H9 (cell line): ENCODE measurements at regions not wholly inside any gene's neighbourhood (a gene's known extent, or its start where the extent isn't known, plus 50 kb on each side); places are given as distances from the start of the nearest gene placed in this dataset.
"Not testable (repeated sequence)": the region's sequence is repeated elsewhere in the genome, so short reads cannot be mapped to it uniquely, and the experiment has no call there.

ENCODE experiments used
- DNase-seq: peaks from one replicate; pipeline ENCODE4 v3.0.0-alpha.2; 2017
- H2AFZ ChIP-seq: one replicate; pipeline ENCODE4 v1.6.1; 2013; ENCODE audit warnings: mild to moderate bottlenecking, low read length, control low read depth, moderate library complexity
- H2AK5ac ChIP-seq: 2 replicates; pipeline ENCODE4 v1.6.1; 2013; ENCODE audit warnings: low read length, control low read depth, mixed read lengths; ENCODE audit not compliant: insufficient read length
- H2BK120ac ChIP-seq: one replicate; pipeline ENCODE4 v1.6.1; 2013; ENCODE audit warnings: low read depth, mild to moderate bottlenecking, low read length, control low read depth, inconsistent platforms; ENCODE audit not compliant: poor library complexity, severe bottlenecking
- H2BK12ac ChIP-seq: 2 replicates; pipeline ENCODE4 v1.6.1; 2013; ENCODE audit warnings: low read length, control low read depth, mixed read lengths, low read depth; ENCODE audit not compliant: insufficient read length
- H2BK15ac ChIP-seq: 2 replicates; pipeline ENCODE4 v1.6.1; 2013; ENCODE audit warnings: low read depth, low read length, control low read depth
- H2BK20ac ChIP-seq: one replicate; pipeline ENCODE4 v1.6.1; 2013; ENCODE audit warnings: low read depth, mild to moderate bottlenecking, low read length, control low read depth, inconsistent platforms; ENCODE audit not compliant: poor library complexity, severe bottlenecking
- H2BK5ac ChIP-seq: 2 replicates; pipeline ENCODE4 v1.6.1; 2013; ENCODE audit warnings: low read length, control low read depth, mixed read lengths; ENCODE audit not compliant: insufficient read length
- H3K14ac ChIP-seq: 2 replicates; pipeline ENCODE4 v1.6.1; 2013; ENCODE audit warnings: low read length, control low read depth; ENCODE audit not compliant: insufficient read depth
- H3K18ac ChIP-seq: 2 replicates; pipeline ENCODE4 v1.6.1; 2013; ENCODE audit warnings: low read depth, mild to moderate bottlenecking, mixed read lengths, low read length, control low read depth; ENCODE audit not compliant: insufficient read length
- H3K23ac ChIP-seq: 2 replicates; pipeline ENCODE4 v1.6.1; 2013; ENCODE audit warnings: low read length, control low read depth, mixed read lengths, low read depth; ENCODE audit not compliant: insufficient read length
- H3K23me2 ChIP-seq: 2 replicates; pipeline ENCODE4 v1.6.1; 2013; ENCODE audit warnings: low read depth, mild to moderate bottlenecking, mixed read lengths, low read length, control low read depth; ENCODE audit not compliant: insufficient read length, poor library complexity, severe bottlenecking
- H3K27ac ChIP-seq: 2 replicates; pipeline ENCODE4 v1.5.1; 2013; ENCODE audit warnings: low read length, control low read depth, mixed read lengths, low read depth; ENCODE audit not compliant: insufficient read length
- H3K27me3 ChIP-seq: 2 replicates; pipeline ENCODE4 v1.6.1; 2013; ENCODE audit warnings: low read length, control low read depth, inconsistent platforms; ENCODE audit not compliant: insufficient read depth
- H3K4ac ChIP-seq: 2 replicates; pipeline ENCODE4 v1.6.1; 2013; ENCODE audit warnings: low read depth, mild to moderate bottlenecking, control low read depth, inconsistent platforms, low read length, moderate library complexity
- H3K4me1 ChIP-seq: 2 replicates; pipeline ENCODE4 v1.6.1; 2013; ENCODE audit warnings: low read length, control low read depth, inconsistent platforms; ENCODE audit not compliant: insufficient read depth
- H3K4me2 ChIP-seq: 2 replicates; pipeline ENCODE4 v1.6.1; 2013; ENCODE audit warnings: low read length, control low read depth, mixed read lengths; ENCODE audit not compliant: insufficient read length, insufficient read depth
- H3K56ac ChIP-seq: 2 replicates; pipeline ENCODE4 v1.6.1; 2013; ENCODE audit warnings: low read depth, mild to moderate bottlenecking, mixed read lengths, low read length, control low read depth; ENCODE audit not compliant: insufficient read length
- H3K79me1 ChIP-seq: 2 replicates; pipeline ENCODE4 v1.6.1; 2013; ENCODE audit warnings: low read depth, mild to moderate bottlenecking, moderate library complexity, low read length, control low read depth, inconsistent platforms; ENCODE audit not compliant: insufficient read depth, poor library complexity, severe bottlenecking
- H3K79me2 ChIP-seq: 2 replicates; pipeline ENCODE4 v1.6.1; 2013; ENCODE audit warnings: low read length, control low read depth, inconsistent platforms; ENCODE audit not compliant: insufficient read depth
- H3K9ac ChIP-seq: 2 replicates; pipeline ENCODE4 v1.6.1; 2013; ENCODE audit warnings: low read length, control low read depth, mixed read lengths; ENCODE audit not compliant: insufficient read length; ENCODE audit errors: extremely low read depth
- H3K9me3 ChIP-seq: one replicate; pipeline ENCODE4 v1.6.1; 2013; ENCODE audit warnings: low read depth, low read length, inconsistent platforms; ENCODE audit not compliant: control insufficient read depth
- H3T11ph ChIP-seq: one replicate; pipeline ENCODE4 v1.6.1; 2013; ENCODE audit warnings: mild to moderate bottlenecking, low read length, control low read depth, inconsistent platforms
- H4K20me1 ChIP-seq: one replicate; pipeline ENCODE4 v1.6.1; 2013; ENCODE audit not compliant: control insufficient read depth, insufficient read length, insufficient read depth
- H4K5ac ChIP-seq: 2 replicates; pipeline ENCODE4 v1.6.1; 2013; ENCODE audit warnings: low read depth, mild to moderate bottlenecking, mixed read lengths, low read length, control low read depth; ENCODE audit not compliant: insufficient read length
- H4K8ac ChIP-seq: replicated peaks from 2 replicates; pipeline ENCODE4 v1.6.1; 2013; ENCODE audit warnings: low read length, control low read depth, mixed read lengths, low read depth; ENCODE audit not compliant: insufficient read length
- H4K91ac ChIP-seq: 2 replicates; pipeline ENCODE4 v1.6.1; 2013; ENCODE audit warnings: low read depth, mild to moderate bottlenecking, moderate library complexity, mixed read lengths, low read length, control low read depth; ENCODE audit not compliant: insufficient read length
- H3K27ac Mint-ChIP-seq, 3 experiments: 2 replicates in 2 of 3; 3 replicates in 1 of 3; pipeline ENCODE4 v1.8.0; 2020 to 2021; ENCODE audit warnings: mixed read lengths in 3 of 3, mild to moderate bottlenecking in 1 of 3, moderate library complexity in 1 of 3
- H3K27me3 Mint-ChIP-seq: 2 replicates; pipeline ENCODE4 v1.8.0; 2021; ENCODE audit warnings: low read depth, mild to moderate bottlenecking, moderate library complexity, mixed read lengths
- H3K36me3 Mint-ChIP-seq, 3 experiments: 2 replicates in 2 of 3; 3 replicates in 1 of 3; pipeline ENCODE4 v1.8.0; 2020 to 2021; ENCODE audit warnings: low read depth in 3 of 3, mixed read lengths in 3 of 3; ENCODE audit not compliant: insufficient read depth in 1 of 3
- H3K4me1 Mint-ChIP-seq, 2 experiments: 2 replicates each; pipeline ENCODE4 v1.8.0; 2020; ENCODE audit warnings: mixed read lengths in 2 of 2
- H3K4me3 Mint-ChIP-seq, 2 experiments: 2 replicates in 1 of 2; 3 replicates in 1 of 2; pipeline ENCODE4 v1.8.0; 2020 to 2021; ENCODE audit warnings: mild to moderate bottlenecking in 2 of 2, mixed read lengths in 2 of 2, moderate library complexity in 1 of 2
- H3K9me3 Mint-ChIP-seq, 2 experiments: 2 replicates in 1 of 2; 3 replicates in 1 of 2; pipeline ENCODE4 v1.8.0; 2020; ENCODE audit warnings: mild to moderate bottlenecking in 2 of 2, mixed read lengths in 2 of 2, moderate library complexity in 1 of 2
- WGBS: extraction: QIAGEN DNeasy Blood & Tissue Kit; methylation state at CpG from one replicate; pipeline ENCODE4 v1.1.7; 2013; ENCODE audit warnings: missing lambda C conversion rate, low lambda C conversion rate, mixed read lengths; ENCODE audit not compliant: insufficient read length; ENCODE audit errors: extremely low coverage; 5-methylcytosine and 5-hydroxymethylcytosine counted together
- TF ChIP-seq, protein P1 (sequence below): fragments of 200-600 bp; sonication (generic); conservative IDR thresholded peaks from 3 replicates; pipeline ENCODE4 v1.8.0; 2021; ENCODE audit warnings: antibody characterized with exemption, mild to moderate bottlenecking

DNA sequence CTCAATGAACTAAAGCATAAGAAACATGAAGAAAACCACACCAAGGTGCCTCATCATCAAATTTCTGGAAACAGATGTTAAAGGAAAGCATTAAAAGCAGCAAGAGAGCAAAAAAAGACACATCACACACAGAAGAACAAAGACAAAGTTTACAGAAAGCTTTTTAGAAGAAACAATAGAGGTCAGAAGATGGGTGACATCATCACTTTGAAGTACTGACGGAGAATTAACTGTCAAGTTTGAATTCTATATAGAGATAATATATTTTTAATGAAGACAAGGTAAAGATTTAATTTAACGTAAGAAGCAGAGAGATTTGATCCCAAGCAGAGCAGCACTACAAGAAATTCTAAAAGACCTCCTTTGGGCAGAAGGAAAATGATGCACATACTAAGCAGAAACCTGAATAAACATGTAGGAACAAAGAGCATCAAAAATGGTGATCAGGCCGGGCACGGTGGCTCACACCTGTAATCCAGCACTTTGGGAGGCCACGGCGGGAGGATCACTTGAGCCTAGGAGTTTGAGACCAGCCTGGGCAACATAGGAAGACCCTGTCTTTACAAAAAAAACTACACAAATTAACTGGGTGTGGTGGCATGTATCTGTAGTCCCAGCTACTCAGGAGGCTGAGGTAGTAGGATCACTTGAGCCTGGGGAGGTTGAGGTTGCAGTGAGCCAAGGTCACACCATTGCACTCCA lies 63.3 kb upstream of the RTL6 start:
- peaks cover 9% of the 10 kb centered on the region for H3K27me3 Mint-ChIP-seq
- Histone ChIP-seq H3K27me3 (no peaks in the 10 kb centered on the region), H3K79me2 (no peaks in the 10 kb centered on the region), H3K4me1 (no peaks in the 10 kb centered on the region), H2AK5ac (no peak overlapping the region), H3K14ac (no peak overlapping the region), H3K9ac (no peak overlapping the region), H2BK5ac (no peak overlapping the region), H4K5ac (no peak overlapping the region), H3K4ac (no peak overlapping the region), H4K8ac (no peak overlapping the region), H3T11ph (no peak overlapping the region), H3K27ac (no peak overlapping the region), H3K18ac (no peak overlapping the region), H3K56ac (no peak overlapping the region), H2BK15ac (no peak overlapping the region), H3K4me2 (no peak overlapping the region), H3K23ac (no peak overlapping the region), H2BK12ac (no peak overlapping the region), H4K20me1 (no peaks in the 10 kb centered on the region), H3K9me3 (no peaks in the 10 kb centered on the region), H2BK120ac (no peak overlapping the region), H2AFZ (no peak overlapping the region), H3K79me1 (no peaks in the 10 kb centered on the region), H4K91ac (no peak overlapping the region), H3K23me2 (no peaks in the 10 kb centered on the region), H2BK20ac (no peak overlapping the region)
- no peak for DNase-seq
- no CpG with 5 or more reads among the region's 6 CpGs for WGBS
- TF ChIP-seq, protein P1, sequence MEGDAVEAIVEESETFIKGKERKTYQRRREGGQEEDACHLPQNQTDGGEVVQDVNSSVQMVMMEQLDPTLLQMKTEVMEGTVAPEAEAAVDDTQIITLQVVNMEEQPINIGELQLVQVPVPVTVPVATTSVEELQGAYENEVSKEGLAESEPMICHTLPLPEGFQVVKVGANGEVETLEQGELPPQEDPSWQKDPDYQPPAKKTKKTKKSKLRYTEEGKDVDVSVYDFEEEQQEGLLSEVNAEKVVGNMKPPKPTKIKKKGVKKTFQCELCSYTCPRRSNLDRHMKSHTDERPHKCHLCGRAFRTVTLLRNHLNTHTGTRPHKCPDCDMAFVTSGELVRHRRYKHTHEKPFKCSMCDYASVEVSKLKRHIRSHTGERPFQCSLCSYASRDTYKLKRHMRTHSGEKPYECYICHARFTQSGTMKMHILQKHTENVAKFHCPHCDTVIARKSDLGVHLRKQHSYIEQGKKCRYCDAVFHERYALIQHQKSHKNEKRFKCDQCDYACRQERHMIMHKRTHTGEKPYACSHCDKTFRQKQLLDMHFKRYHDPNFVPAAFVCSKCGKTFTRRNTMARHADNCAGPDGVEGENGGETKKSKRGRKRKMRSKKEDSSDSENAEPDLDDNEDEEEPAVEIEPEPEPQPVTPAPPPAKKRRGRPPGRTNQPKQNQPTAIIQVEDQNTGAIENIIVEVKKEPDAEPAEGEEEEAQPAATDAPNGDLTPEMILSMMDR: no peak
- H3K36me3 Mint-ChIP-seq: no peaks in the 10 kb centered on the region; a peak in 1 of 7 replicates
- no peak overlapping the region; a peak in 1 of 5 replicates for H3K4me3 Mint-ChIP-seq
- no peak overlapping the region for H3K27ac Mint-ChIP-seq
- no peaks in the 10 kb centered on the region for H3K4me1 Mint-ChIP-seq
- H3K9me3 Mint-ChIP-seq: peaks cover 8 to 12% of the 10 kb centered on the region in 2 experiments; a peak in 4 of 5 replicates

DNA sequence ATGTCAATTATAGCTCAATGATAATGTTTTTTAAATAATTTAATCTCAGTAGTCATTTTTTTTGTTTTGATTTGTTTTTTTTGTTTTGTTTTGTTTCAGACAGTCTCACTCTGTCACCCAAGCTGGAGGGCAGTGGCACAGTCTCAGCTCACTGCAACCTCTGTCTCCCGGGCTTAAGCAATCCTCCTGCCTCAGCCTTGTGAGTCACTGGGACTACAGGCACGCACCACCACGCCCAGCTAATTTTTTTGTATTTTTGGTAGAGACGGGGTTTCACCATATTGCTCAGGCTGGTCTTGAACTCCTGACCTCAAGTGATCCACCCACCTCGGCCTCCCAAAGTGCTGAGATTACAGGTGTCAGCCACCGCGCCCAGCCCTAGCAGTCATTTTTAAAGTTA lies 60.6 kb upstream of the RTL6 start:
- not testable (repeated sequence) for H3K4me1 Mint-ChIP-seq

More for the DNA sequence above, 60.6 kb upstream of the RTL6 start:
- not testable (repeated sequence) for H3K79me1 ChIP-seq, H3K27ac Mint-ChIP-seq, H3K9me3 Mint-ChIP-seq, H3K23ac ChIP-seq, H2BK12ac ChIP-seq, H3K18ac ChIP-seq, H3K4me3 Mint-ChIP-seq, H3K56ac ChIP-seq, H2BK120ac ChIP-seq, H3K4me1 ChIP-seq, H4K20me1 ChIP-seq, H3K4ac ChIP-seq, H4K91ac ChIP-seq, H2BK5ac ChIP-seq, H2BK15ac ChIP-seq, DNase-seq, H2AFZ ChIP-seq, H4K8ac ChIP-seq, H3K9me3 ChIP-seq, H3T11ph ChIP-seq, H3K9ac ChIP-seq, H3K27ac ChIP-seq, H3K79me2 ChIP-seq, H3K23me2 ChIP-seq, H3K14ac ChIP-seq, H2AK5ac ChIP-seq, H3K4me2 ChIP-seq, H2BK20ac ChIP-seq, H3K27me3 ChIP-seq, H4K5ac ChIP-seq, H3K36me3 Mint-ChIP-seq
- WGBS: no CpG with 5 or more reads among the region's 7 CpGs
- peaks cover 24% of the 10 kb centered on the region for H3K27me3 Mint-ChIP-seq
